CD4-positive, alpha-beta T cell treated with Interleukin-10 for 1 hour (primary cell): ENCODE measurements at regions not wholly inside any gene's neighbourhood (a gene's known extent, or its start where the extent isn't known, plus 50 kb on each side); places are given as distances from the start of the nearest gene placed in this dataset.

Experiments
- DNase-seq: peaks from one replicate; pipeline ENCODE4 v3.0.0-alpha.2; 2020

- DNase-seq = no peak
Measured at GRCh38 chr4:1493540-1494287, 87.5 kb upstream of the NKX1-1 start.

- no peak for DNase-seq
Measured at GRCh38 chr4:1492651-1493539, 86.7 kb upstream of the NKX1-1 start.

- no peak for DNase-seq
Measured at GRCh38 chr4:1492142-1492457, 85.9 kb upstream of the NKX1-1 start.

- DNase-seq = no peak
Measured at GRCh38 chr4:1491328-1492141, 85.3 kb upstream of the NKX1-1 start.

DNA sequence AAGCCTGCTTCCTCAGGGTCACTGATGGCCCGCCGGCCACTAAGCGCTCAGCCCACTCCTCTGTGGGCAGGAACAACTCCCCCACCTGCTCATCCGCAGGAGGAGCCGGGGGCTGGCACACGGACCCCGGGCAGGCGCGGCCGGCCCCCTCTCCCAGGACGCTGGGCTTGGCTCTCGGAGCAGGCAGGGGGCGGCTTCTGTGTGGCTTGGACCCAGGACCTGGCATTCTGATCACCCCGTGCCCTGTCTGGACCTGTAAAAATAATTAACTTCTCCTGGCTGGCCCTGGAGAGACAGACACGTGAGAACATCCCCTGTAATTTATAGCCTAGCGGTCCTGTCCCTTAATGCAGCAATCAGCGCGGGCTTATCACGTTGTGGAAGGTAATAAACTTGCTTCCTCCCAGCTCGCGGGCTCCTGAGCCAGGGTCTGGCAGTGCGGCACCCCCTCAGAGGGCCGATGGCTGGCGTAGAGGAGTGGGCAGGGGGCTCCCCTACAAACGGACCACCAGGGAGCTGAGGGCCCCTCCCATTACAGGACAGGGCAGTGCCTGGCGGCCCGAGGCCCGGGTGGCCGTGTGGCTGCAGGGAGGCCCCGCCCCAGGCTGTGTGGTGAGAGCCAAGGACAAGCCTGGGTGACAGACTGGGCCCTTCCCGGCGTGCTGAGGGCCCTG, 84.5 kb upstream of the NKX1-1 start:
- no peak for DNase-seq

DNA sequence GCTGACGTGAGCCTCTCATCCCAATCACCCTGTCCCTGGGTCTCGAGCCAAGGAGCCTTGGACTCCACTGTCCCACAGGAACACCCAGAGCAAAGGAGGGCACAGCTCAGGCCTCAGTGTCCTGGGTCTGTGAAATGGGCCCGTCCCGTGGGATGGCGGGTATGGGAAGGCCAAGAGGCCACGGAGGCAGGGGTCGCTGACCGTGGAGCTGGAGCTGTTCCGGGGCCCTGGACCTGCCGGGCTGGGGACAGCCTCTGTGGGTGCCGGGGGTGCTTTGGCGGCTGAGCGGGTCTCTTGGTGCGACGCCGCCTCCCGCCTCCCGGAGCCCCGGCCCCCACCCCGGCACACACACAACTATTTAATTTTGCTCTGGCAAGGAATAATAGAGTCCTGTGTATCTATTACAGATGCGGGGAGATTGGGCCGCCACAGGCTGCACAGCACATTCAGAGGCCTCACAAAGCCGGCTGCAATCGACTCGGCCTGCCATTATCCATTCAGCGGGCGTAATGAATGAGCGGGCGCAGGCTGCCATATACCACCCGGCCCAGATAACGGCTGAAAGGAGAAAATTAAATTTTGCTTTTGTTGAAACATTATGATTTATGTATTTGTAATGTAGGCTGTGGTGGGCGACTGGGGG, 83.9 kb upstream of the NKX1-1 start:
- DNase-seq = no peak

DNA sequence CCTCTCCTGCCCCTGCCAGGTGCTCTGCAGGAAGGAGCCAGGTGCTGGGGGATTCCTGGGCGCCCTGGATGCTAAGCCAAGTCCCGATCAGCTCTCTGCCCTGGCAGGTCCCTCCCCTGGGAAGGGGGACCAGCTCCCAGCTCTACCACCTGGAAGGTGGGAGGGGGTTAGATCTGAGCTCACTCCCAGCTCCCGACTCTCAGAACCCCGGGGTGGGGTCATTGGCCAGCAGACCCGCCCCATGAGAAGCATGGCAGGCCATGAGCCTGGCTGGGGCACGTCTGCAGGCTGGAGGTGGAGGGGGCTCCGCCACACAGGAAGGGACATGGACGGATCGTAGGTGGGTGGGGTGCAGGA, 83.4 kb upstream of the NKX1-1 start:
- no peak for DNase-seq

GRCh38 chr4:1488831-1489638, 82.8 kb upstream of the NKX1-1 start:
- no peak for DNase-seq

DNA sequence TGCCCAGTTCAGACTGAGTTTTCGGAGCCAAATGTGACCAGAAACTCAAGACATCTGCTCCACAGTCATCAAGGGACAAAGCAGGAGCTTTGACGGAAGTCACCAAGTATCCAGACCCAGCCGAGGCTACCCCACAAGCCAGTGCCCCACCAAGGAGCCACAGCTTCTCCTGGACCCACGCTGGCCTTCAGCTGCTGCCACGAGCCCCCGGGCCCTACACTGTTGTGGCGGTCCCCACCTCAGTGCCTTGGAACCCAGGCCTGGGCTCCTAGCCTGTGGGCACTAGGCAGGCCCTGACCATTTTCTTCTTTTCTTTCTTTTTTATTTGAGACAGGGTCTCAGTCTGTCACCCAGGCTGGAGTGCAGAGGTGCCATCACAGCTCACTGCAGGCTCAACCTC, 82.1 kb upstream of the NKX1-1 start:
- no peak for DNase-seq

DNA sequence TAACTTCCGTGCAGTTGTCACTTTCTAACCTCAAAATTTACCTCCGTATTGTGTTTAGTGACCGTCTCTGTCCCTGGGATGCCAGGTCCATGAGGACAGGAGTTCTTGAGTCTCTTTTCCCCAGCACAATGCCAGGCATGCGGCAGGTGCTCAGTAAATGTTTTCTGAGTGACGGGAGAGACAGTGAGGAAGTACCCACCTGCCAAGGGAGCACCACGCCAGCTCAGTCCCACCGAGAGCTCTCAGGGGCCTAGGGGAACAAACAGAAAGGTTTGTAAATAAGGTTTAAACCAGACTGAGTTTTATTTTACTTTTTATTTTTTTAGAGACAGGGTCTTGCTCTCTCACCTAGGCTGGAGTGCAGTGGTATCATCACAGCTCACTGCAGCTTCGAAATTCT, 81.5 kb upstream of the NKX1-1 start:
- DNase-seq = no peak

DNA sequence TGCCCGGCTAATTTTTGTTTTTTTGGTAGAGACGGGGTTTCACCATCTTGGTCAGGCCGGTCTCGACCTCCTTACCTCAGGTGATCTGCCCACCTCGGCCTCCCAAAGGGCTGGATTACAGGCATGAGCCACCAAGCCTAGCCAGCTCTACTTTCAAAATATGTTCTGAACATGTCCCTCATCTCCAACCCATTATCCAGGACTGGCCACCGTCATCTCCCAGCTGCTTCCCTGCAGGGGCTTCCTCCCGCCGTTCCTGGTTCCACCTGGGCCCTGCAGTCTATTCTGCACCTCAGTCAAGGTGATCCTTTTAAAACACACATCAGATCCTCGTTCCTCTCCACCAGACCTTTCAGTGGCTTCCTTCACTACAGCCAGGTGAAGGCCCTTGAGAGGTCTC, 80.9 kb upstream of the NKX1-1 start:
- DNase-seq = no peak

DNA sequence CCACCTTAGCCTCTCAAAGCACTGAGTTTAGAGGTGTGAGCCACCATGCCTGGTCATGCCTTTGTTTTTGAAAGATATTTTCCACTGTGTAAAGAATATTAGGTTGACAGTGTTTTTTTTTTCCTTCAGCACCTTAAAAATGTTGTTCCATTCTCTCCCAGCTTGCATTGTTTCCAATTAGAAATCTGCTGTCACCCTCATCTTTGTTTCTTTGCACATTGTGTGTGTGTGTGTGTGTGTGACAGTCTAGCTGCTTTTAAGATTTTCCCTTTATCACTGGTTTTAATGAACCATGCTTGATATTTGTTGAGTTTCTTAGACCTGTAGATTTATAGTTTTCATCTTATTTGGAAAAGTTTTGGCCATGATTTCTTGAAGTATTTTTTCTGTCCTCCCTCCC, 79.0 kb upstream of the NKX1-1 start:
- DNase-seq = no peak

GRCh38 chr4:1480720-1481119, 74.5 kb upstream of the NKX1-1 start:
- no peak for DNase-seq

GRCh38 chr4:1479454-1479853, 73.2 kb upstream of the NKX1-1 start:
- DNase-seq = no peak

DNA sequence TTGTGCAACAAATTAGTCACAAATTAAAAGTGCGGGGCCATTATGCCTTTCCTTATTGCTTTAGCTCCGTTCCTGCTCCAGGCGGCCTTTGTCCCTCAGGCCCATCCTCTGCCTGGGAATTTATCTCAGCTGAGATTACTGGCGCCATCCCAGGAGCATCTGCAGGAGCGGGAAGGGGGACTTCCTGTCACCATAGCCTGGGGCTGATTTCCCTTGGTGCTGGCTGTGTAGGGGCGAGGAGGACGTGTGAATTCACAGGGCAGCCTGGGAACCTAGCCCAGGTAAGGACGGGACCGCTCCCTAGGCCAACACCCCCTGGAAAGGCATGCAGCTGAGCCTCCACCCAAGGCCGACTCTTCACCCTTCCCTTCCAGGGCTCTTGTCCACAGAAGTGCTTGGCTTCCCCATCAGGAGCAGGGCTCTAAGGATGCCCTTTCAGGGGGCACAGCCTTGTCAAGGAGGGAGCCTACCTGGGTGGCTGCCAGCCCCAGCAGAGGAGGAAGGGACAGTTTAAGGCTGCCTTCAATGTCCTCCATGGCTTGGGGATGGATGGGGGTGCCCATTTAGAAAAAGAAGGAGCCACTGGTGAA, 72.6 kb upstream of the NKX1-1 start:
- DNase-seq = no peak

GRCh38 chr4:1477045-1477840, 71.0 kb upstream of the NKX1-1 start:
- DNase-seq = no peak

- DNase-seq = no peak
Measured at GRCh38 chr4:1476140-1476513, 69.9 kb upstream of the NKX1-1 start.

GRCh38 chr4:1475277-1476139, 69.3 kb upstream of the NKX1-1 start:
- DNase-seq = no peak
